ENCODE measurements at regions not wholly inside any gene's neighbourhood (a gene's known extent, or its start where the extent isn't known, plus 50 kb on each side); places are given as distances from the start of the nearest gene placed in this dataset.
A peak's percentile ranks its signal among the peaks of the same experiment; 100 is the strongest.
"Not testable (repeated sequence)": the region's sequence is repeated elsewhere in the genome, so short reads cannot be mapped to it uniquely, and the experiment has no call there.

DNA sequence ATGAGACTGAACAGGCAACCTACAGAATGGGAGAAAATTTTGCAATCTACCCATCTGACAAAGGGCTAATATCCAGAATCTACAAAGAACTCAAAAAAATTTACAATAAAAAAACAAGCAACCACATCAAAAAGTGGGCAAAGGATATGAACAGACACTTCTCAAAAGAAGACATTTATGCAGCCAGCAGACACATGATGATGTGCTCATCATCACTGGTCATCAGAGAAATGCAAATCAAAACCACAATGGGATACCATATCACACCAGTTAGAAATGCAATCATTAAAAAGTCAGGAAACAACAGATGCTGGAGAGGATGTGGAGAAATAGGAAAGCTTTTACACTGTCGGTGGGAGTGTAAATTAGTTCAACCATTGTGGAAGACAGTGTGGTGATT is 51.7 kb upstream of the PAXBP1 start:
- not testable (repeated sequence) for DNase-seq

DNA sequence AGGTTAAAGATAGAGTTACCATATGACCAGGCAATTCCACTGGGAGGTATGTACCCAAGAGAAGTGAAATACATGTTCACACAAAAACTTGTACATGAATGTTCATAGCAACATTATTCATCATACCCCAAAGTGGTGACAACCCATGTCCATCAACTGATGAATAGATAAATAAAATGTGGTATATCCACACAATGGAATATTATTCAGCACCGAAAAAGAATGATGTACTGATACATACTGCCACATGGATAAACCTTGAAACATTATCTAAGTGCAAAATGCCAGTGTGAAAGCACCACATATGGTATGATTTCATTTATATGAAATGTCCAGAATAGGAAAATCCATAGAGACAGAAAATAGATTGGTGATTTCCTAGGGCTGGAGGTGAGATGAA is 53.4 kb upstream of the PAXBP1 start:
- DNase-seq: no peak

DNA sequence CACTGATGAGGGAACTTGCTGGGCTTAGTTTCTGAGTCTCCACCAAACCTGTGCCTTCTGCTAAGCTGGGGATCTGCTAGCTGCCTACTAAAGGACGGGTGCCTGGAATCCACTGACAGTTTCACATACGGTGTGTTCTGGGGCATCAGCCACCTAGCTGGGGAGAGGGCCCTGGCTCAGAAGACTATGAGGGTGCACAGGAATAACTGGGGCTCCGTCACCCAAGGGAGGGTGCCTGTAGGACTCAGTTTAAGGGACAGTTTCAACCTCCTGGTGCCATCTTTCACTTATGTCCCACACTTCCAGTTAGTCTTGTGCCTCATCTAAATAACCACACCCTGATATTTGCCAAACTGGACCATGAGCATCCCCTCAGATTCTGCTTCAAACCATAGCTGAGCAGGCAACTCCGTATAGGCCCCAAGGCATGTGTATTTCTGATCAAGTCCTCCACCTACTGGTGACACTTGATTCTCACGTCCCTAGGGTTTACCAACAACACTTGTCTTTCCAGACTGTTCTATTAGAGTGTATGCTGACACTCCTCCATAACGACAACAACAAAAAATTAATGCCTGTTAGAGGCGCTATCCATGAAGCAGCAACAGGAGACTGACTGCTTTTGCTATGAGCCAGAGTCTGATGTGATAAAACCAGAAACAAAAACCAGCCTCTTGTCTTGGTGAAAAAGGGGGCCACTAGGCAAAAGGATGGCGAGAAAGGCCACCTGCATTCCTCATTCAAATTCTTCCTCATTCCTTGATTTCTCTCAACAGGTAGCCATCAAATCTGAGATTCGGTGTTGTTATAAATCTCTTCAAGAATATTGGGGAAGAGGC is 55.0 kb upstream of the PAXBP1 start:
- peak; percentile 48 for DNase-seq

DNA sequence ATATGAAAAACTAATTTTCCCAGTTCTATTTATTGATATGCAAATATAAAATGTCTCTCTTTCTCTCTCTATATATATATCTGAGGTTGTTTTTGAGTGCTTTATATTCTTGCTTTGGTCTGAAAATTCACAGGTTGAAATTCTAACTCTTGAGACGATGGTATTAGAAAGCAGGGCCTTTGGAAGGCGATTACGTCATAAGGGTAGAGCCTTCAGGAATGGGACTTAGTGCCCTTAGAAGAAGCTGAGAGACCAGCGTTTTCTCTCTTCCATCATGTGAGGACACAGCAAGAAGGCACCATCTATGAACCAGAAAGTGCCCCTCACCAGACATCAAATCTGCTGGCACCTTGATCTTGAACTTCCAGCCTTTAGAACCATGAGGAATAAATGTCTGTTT is 57.4 kb upstream of the PAXBP1 start:
- no peak for DNase-seq

DNA sequence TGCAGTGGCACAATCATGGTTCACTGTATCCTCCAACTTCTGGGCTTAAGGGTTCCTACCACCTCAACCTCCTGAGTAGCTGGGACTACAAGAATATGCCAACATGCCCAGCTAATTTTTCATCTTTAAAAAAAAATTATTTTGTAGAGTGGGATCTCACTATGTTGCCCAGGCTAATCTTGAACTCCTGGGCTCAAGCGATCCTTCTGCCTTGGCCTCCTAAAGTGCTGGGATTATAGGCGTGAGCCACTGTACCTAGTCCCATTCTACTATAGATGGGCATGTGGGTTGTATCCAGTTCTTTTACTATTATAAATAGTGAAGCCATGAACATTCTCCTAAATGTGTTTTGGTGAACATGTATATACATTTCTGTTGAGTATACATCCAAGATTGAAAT is 57.9 kb upstream of the PAXBP1 start:
- DNase-seq: no peak

DNA sequence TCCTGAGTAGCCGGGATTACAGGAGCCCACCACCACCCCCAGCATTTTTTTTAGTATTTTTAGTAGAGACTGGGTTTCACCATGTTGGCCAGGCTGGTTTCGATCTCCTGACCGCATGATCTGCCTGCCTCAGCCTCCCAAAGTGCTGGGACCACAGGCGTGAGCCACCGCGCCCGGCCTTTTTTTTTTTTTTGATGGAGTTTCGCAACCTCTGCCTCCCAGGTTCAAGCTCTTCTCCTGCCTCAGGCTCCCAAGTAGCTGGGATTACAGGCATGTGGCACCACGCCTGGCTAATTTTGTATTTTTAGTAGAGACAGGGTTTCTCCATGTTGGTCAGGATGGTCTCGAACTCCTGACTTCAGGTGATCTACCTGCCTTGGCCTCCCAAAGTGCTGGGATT is 60.2 kb upstream of the PAXBP1 start:
- DNase-seq: not testable (repeated sequence)

DNA sequence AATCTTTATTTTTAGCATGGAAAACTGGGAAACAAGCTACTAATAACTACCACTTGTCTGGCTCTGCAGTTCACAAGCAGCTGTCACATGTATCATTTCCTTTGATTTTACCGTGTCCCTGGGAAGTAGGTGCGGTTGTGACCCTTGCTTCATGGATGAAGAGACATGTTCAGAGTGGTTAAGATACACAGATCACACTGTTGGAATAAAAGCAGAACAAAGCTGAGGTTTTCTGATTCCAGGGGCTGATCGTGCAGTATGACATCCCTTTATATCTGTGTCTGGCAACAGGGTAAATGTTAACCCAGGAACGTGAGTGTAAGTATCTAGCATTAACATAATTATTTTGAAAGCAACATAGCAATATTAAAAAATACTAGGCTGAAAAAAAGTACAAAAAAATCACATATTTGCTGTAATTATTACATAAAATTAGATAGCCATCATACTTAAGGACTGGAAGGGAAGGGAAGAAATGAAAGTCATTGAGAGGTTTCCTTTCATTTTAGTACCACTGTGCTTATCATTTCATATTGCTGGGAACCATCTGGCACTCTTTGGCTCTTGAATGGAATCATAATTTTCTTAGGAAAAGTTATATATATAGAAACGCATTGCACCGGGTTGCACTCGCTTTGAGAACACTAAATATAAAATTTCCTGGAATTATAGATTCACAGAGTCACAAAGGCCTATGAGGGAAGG is 62.8 kb upstream of the PAXBP1 start:
- no peak for DNase-seq

DNA sequence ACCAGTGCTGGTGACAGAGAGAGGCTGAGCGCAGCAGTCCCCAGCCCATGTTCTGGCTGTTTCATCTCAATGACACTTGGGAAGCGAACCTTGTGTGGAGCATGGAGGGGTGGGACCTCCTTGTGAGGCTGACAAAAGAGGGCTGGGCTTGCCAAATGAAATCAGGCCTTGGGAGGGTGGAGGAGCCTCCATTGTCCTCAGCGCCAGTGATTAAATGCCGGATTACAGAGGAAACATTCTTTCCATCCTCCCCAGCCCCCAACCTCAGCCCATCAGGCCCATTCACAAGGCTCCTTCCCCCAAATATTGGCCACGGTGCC is 63.3 kb upstream of the PAXBP1 start:
- DNase-seq: no peak

DNA sequence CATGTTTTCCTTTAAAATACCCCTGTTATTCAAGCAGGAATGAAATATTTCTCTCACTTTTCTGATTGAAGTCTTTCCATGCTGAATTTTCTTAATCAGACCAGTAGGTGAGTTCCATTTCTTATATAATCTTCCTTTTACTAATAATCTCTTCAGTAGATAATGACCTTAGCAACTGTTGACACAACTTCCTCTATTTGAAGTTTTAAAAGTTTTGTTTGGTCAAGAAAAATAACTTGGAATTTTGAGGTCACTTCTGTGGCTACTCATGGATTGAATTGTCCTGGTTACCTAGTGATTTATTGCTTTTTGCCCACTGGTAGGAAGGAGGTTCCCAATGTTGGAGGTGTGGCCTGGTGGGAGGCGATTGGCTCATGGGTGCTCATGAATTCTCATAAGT is 70.6 kb upstream of the PAXBP1 start:
- no peak for DNase-seq

DNA sequence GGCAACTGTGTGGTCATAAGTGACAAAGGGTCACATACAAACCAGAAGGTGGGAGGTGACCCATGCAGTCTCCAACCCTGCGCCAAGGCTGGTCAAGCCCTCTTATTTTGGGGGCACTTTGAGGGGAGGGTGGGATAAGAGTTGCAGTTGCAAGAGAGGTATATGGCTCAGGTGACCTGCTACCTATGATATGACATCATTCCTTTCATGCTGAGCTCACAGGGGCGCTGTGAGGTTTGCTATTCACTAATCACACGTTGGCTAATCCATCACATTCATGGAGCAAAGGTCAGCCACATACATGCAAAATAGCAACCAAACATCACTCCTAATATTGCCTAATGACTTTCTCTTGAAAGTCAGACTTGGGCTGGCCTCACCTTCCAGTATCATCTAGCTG is 72.0 kb upstream of the PAXBP1 start:
- no peak for DNase-seq

DNA sequence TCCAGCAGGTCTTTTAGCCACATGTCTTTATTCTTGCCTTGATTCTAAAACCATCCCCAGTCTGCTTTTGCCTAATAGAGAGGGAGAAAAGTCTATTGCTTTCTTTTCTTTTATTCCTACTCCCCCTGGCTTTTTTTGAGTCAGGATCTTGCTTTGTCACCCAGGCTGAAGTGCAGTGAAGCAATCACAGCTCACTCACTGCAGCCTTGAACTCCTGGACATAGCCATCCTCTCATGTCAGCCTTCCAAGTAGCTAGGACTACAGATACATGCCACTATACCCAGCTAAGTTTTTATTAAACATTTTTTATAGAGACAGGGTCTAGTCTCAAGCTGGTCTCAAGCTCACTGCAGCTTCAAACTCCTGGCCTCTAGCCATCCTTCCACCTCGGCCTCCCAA is 72.5 kb upstream of the PAXBP1 start:
- DNase-seq: no peak

DNA sequence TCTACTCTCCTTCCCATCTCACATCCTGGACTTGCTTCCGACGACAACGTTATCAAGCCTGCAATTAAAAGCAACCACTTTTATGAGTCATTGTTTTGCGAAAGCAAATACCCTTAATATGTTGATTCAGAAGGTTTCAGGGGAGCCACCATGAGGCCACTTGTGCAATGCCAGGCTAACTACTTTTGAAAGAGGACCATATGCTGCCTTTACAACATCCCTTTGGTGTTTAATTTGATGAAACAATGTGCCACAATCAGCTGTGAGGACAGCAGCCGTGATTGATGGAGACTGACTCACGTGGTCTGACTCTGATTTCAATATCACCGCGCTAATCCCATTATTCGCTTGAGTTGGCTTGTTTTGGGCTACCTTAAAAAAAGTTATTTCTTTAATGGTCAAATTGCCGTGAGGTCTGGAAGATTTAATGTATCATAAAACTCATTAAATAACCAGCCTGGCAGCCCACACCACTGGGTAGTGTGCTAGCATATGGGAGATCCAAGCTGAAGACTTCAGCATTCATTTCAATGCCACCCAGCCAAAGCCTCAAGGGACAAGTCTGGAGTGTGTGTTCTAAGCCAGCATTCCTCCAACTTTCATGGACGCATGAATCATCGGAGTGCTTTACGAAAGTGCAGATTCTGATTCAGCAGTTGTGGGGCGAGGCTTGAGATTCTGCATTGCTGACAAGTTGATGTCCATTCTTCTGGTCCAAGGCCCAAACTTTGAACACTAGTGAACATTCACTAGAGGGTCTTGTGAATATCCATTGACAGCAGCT is 73.3 kb upstream of the PAXBP1 start:
- no peak for DNase-seq

DNA sequence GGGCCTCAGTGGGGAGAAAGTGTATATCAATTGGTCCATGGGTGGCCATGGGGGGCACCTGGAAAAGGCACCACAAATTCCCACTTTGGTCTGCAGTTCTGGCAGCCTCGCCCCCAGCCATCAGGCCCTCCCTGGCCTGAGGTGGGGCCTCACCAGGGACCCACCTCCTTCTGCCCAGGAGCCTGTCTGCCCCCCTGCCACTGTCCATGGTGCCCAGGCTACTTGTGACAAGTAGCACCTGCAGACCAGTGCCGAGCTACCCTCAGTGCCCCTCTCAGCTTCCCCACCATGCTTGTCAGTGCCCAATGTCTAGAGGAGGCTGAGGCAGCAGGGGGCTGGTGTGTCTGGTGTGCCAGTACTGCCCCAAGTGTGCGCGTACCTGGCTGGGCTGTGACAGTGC is 87.1 kb upstream of the PAXBP1 start:
- no peak for DNase-seq

DNA sequence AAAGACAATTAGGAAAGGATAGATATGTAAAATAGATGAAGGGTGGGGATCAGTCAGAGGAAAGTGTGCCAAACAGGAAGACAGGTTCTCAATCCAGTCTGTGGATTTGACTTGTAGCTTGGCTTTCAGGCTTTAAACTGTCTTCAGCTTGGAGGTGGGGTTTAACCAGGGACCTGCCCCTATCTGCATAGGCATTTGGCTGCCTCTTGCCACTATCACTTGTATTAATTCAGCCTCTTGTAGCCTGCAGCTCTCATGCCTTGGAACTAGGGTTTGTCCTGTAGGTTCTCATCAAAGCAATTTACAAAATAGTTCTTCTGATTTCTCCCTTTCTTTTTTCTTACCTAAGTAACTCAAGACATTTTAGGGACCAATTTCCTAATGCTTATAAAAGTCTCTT is 88.8 kb upstream of the PAXBP1 start:
- DNase-seq: no peak

DNA sequence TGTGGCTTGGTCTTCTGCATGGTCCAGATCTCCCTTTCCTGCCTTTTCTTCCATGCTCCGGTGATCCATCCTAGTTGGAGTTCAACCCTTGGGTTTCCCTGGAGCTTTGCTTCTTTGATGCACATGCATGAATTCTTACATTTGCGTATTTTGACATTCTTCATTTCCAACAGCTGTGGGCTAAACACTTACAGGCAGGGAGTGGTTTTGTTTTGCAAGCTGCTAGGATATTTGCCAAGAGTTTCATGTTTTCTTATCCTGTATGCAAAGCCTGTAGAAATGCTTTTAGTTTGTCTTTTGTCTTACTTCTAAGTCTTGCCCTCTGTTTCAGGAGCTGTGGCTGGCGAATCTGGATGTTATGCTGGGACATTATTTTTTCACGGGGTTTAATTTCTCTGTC is 90.3 kb upstream of the PAXBP1 start:
- DNase-seq: no peak

DNA sequence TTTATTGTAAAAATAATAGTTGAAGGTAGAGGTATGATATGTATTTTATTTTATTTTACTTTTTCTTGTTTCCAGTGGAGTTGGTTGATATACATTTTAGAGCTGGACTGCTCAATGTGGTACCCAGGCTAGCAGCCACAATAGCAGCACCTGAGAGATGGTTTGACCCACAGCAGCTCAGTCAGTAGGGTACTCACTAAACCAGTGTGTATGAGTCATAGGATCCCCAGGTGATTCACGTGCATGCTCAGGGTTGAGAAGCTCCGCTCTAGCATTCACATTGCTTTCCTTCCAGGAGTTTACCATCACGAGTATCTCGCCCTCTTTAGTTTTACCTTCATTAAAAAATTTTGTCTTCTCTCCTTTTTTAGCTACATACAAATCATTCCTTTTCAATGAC is 96.0 kb upstream of the PAXBP1 start:
- DNase-seq: no peak

DNA sequence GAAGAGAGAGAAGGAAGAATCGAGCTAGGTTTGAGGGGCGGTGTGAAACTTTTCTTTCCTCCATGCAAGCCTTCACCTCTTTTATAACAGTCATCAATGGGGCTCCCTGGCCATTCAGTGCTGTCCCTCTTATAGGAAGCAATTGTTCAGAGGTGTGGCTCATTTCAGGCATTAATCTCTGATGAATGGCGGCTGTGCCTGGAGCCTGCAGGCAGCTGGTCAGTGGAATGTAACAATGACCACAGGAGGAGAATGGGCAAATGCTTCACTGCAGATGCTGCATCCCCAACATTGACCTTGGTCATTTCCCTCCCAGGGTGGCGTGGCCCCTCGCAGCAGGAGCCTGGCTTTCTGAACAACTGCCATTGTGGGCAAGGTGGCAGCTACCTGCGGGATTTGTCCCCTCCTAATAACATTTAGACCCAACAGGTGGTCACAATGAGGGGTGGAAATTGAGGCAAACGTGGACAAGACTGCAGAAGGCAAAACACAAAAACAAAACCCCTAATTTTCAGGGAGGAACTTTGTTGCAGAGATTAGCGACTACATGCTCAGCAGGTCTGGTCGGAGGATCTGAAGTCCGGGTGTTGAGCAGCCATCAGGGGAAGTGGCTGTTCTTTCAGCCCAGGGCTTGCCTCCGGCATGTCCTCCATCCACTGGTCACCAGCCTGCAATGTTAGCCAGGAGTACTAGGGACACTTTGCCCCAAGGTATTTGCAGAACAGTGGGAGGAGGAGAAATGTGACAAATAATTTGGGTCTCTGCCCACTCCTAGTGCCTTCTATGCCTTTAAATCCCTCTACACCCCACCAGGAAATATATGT is 97.3 kb upstream of the PAXBP1 start:
- DNase-seq: no peak

DNA sequence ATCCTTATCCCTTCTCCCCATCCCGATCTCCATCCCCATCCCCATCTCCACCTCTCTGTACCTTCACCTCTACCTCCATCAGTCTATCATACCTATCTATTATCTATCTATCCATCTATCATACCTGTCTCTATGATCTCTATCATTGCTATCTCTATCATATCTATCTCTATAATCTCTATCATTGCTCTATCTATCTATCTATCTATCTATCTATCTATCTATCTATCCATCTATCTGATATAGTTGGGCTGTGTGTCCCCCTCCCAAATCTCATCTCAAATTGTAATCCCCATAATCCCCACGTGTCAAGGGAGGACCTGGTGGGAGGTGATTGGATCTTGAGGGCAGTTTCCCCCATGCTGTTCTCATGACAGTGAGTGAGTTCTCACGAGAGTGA is 97.9 kb upstream of the PAXBP1 start:
- DNase-seq: no peak

DNA sequence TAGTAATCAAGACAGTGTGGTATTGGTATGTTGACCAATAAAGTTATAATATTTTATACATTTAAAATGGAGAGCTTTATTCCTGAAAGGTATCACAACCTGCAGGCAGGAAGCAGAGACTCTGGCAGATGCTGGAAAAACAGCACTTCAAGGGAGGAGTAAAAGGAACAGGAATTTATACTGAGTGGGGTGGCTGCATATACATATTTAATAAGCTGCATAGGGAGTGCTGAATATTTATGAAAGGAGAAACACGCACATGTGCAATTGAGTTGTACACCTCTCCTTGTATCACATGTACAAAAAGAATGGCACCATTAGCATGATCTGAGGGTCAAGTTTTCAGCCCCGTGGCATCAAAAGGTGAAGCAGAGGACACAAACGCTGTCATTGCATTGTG is 104.9 kb upstream of the PAXBP1 start:
- DNase-seq: no peak

DNA sequence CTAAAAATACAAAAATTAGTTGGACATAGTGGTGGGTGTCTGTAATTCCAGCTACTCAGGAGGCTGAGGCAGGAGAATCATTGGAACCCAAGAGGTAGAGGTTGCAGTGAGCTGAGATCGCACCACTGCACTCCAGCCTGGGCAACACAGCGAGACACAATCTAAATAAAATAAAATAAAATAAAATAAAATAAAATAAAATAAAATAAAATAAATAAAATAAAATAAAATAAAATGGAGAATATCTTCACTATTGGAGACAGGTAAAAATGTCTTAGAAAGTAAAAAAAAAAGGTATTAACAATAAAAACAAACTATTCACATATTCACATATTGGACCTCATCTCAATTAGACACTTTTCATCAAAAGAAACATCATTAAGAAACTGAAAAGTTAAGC is 106.3 kb upstream of the PAXBP1 start:
- DNase-seq: not testable (repeated sequence)

DNA sequence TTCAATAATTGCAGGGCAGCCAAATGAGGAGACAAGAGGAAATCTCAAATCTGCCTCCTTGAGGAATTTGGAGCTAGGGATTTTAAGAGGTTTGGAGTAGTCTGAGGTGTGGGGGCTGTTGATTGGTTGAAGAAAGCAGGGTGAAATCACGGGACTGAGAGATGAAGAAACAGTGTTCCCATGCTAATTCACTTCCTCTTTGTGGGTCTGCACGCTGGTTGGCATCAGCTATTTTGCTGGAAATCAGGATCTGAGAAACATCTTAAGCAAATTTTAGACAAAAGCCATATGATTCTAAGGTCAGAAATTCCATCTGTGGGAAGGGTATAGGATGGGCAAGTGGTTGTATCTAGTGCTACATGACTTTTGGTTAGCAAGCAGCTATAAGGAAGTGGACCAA is 107.1 kb upstream of the PAXBP1 start:
- no peak for DNase-seq

DNA sequence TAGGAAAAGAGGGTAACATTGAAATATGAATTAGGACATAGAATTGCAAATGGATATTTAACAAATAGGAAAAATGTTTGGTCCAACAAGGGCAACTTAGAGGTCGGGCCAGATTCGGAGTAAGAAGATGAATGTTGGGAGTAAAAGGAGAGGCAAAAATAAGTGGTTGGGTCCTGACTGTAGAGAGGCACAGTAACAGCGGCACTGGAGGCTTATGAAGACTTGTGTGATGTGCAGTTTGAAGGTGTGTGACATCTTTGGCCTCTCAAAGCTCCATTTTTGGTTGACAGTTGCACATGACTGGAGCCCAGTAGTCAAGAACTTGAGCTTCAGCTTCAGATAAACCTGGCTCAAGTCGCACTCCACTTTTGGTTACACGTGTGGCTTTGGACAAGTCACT is 109.9 kb upstream of the PAXBP1 start:
- no peak for DNase-seq

All from renal pelvis (tissue), 1 donor.